Midbrain (tissue), 1 donor: ENCODE measurements at regions not wholly inside any gene's neighbourhood (a gene's known extent, or its start where the extent isn't known, plus 50 kb on each side); places are given as distances from the start of the nearest gene placed in this dataset.
"Not testable (repeated sequence)": the region's sequence is repeated elsewhere in the genome, so short reads cannot be mapped to it uniquely, and the experiment has no call there.

Experiments used
- DNase-seq: peaks from one replicate; lab custom pipeline; 2025; lab: John Stamatoyannopoulos, UW

DNA sequence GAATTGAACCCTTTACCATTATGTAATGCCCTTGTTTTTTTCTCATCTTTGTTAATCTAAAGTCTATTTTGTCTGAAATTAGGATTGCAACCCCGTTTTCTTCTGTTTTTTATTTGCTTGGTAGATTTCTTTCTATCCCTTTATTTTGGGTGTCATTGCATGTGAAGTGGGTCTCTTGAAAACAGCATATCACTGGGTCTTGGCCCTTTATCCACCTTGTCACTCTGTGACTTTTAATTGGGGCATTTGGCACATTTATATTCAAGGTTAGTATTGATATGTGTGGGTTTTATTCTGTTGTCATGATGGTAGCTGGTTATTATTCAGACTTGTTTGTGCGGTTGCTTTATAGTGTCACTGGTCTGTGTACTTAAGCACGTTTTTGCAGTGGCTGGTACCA lies 117.4 kb upstream of the MARCHF11 start:
- no peak for DNase-seq

DNA sequence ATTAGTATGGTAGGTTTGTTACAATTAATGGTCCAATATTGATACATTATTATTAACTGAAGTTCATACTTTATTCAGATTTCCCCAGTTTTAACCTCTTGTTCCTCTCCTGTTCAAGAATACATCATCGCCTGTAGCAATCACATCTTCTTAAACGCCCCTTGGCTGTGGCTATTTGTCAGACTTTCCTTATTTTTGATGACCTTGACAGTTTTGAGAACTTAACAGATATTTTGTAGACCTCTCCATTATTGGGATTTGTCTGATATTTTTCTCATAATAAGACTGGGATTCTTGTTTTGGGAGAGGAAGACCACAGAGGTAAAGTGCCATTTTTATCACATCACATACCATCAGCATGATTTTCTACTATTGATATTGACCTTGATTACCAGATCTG lies 112.3 kb upstream of the MARCHF11 start:
- DNase-seq = no peak

DNA sequence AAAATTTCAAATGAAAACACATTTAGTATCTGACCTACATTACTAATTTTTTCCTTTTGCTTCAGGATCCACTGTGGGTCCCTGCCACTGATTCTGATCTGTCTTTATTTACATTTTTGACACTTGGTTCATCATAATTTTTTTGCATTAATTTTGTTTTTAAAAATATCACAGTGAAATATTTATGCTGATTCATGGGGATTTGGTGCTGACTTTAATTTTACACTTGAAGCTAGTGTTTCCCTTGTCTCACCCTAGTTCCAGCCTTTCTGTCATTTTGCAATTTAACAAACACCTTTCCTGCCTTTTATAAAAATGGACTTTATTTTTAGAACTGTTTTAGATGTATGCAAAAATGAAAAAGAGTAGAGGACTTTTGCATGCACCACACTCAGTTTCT lies 111.9 kb upstream of the MARCHF11 start:
- DNase-seq = no peak

DNA sequence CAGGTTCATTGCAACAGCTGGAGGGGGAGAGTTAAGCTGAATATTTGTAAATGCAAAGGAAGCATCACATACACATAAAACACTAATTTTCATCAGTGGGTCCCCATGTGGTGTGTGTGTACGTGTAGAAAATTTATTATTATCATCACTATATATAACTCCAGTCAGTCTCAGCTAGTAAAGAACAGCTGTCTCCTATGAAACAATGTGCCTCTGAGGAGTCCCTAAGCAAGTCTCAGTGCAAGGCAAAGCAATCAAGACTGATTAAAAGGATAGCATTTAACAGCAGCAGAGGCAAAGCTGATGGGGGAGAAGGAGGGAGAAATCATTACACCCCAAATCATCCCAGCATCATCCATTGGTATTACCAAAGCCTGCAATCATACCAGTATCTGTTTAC lies 104.2 kb upstream of the MARCHF11 start:
- DNase-seq = no peak

DNA sequence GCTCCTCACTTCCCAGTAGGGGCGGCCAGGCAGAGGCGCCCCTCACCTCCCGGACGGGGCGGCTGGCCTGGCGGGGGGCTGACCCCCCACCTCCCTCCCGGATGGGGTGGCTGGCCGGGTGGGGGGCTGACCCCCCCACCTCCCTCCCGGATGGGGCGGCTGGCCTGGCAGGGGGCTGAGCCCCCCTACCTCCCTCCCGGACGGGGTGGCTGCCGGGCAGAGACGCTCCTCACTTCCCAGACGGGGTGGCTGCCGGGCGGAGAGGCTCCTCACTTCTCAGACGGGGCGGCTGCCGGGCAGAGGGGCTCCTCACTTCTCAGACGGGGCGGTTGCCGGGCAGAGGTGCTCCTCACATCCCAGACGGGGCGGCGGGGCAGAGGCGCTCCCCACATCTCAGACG lies 97.3 kb upstream of the MARCHF11 start:
- not testable (repeated sequence) for DNase-seq

DNA sequence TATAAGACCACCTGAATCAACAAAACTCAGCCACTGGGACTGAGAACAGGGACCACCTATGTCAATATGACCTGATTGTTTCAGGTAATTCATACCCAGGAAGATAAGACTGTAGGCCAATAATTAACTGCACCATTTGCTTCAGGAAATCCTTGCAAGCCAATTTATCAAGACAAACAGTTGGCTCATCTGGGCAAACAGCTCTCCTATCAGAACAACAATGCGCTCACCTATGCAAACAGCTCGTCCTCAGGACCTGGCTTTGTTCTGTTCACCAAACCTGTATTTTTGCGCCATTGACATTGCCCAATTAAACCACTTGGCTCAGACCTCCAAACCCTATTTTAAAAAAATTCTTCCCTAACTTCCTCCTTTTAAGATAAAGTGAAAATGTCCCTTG lies 92.3 kb upstream of the MARCHF11 start:
- DNase-seq = no peak

DNA sequence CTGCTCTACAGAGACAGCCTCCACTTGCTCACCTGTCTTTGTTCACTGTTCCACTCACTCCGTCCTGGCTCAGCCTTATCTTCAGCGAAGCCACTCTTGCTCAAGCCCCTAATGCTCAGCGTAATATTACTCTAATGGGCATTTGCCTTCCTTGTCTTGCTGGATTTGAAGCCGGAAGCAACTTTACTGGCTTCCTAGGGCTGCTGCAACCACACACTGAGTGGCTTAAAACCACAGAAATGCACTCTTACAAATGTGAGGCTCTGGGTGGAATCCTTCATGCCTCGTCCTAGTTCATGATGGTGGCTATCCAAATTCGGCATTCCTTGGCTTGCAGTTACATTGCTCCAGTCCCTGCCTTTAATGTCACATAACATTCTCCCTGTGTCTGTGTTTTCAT lies 85.5 kb upstream of the MARCHF11 start:
- no peak for DNase-seq

DNA sequence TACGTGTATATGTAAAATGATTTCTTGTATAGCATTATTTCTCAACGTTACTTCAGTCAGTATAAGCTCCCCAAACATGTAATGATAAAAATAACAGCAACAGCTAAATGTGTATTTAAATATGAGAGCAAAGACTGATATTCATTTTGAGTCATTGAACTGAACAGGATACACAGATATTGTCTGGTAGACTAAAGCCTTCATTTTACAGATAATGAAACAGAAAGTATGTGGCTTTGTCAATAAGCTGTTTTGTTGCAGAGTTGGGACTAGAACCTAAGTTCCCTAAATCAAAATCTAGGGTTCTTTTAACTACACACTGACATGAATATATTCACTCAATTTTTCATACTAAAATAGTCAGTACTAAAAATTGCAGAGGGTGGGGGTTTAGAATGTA lies 80.4 kb upstream of the MARCHF11 start:
- no peak for DNase-seq

DNA sequence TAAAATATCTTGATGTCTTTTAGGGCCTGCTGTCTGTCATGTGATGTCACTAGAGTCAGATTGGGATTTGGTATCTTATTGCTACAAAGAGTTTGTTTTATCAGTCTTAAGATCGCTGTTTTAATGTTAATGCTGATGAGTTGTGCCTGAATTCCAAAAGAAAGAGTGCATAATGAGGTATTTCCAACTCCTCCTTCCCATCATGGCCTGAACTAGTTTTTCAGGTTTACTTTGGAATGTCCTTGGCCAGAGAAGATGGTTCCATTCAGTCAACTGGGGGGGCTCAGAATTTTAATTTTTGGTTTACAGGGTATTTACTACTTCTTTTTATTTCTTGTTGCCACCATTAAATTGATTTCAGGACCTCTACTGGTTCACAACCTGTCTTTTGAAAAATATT lies 74.3 kb upstream of the MARCHF11 start:
- DNase-seq = no peak

DNA sequence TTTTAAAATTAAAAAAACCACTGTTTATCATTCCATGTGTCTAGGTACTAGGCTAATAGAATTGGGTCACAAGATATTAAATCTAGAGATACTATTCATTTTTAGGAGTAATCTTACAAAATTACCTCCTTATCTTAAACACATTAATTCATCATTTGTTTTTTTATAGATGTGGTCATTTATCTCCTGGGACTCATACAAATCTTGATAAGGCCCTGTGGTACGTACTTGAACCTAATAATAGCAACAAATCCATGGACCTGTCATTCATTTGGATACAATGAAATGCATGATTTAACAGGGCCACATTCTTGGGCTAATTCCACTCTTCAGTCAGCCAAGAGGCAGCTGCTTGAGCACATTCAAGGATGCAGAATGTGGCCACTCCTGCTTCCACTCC lies 66.4 kb upstream of the MARCHF11 start:
- no peak for DNase-seq

DNA sequence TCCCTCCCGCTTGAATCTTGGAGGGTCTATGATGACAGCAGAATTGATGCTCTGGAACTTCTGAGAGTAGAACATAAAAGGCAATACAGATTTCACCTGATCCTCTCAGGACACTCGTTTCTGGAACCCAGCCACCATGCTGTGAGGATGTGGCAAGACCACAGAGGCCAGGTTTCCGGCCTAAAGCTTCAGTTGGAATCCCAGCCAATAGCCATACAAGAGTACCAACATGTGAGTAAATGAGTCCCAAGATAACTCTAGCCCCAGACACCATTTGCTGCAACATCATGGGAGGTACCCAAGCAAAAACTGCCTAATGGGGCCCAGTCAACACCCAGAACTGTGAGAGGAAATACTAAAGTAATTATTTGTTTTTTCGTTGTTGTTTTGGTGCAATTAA lies 65.7 kb upstream of the MARCHF11 start:
- no peak for DNase-seq

DNA sequence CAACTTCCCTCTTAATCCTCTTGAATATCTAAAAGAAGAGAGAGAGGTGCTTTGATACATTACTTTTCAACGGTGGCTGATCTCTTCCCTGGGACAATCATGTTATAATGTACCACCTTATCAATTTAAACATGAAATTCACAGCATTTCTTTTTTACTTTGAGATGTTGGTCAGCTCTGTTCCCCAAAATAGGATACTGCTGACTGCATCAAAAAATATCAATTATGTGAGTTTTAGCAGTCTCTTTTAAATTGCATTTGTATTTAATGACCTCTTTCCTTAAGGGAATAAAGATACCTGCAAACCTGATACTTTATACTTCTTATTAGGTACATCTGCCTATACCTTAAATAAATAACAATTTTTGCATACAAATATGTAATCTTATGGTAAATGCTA lies 58.4 kb upstream of the MARCHF11 start:
- DNase-seq = no peak

DNA sequence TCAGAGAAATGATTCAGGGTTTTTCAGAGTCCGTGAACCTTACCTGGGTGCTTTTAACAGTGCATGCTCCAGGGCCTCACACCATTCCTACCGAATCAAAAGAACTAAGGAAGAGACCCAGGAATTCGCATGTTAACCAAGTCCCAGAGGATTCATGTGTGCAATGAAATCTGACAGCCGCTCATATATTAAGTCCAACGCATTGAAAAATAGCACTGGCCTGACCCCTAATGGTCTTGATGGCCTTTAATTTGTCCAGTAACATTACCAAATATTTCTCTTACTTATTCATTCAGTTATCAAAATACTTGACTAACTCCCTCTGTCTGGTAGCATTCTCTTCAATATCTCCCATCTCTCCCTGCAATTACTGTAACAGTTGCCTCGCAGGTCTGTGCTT lies 55.0 kb upstream of the MARCHF11 start:
- no peak for DNase-seq

DNA sequence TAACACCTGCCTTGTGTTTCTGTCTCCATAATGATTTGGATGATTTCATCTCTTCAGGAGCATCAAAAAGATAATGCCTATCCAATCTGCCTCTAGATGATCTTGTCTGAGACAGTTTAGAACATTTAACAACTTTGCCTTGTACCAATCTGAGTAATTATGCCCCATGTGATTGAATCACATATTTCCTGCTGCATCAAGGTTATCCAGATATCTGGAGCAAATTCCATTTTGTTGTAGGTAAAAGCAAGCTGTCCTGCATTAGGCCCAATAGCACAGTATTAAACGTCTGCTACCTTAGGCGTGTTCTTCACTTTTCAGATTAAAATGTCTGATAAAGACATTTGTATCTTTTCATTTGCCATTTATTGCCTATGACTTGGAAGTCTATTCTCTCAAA lies 54.1 kb upstream of the MARCHF11 start:
- DNase-seq = no peak

DNA sequence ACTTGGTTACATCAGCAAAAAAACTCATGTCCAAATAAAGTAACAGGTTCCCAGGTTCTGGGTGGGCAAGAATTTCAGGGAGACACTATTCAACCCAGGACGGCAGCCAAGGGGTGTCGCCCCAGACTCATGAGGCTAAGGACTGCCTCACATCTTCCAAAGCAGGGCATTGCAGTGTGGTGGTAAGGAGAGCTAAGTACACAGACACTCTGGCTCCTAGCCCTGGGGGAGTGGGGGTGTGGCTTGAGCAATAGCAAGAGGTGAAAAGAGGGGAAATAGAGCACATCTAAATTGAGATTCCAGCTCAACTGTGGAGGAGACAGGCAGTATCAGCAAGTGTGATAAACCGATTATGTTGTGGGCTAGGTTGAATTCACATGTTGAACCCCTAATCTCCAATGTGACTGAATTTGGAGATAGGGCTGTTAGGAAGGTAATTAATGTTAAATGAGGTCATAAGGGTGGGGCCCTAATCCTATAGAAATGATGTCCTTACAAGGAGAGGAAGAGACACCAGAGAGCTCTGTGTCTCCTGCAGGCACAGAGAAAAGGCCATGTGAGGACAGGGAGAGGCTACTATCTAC lies 49.9 kb upstream of the MARCHF11 start:
- DNase-seq = no peak
